ENCODE measurements at regions not wholly inside any gene's neighbourhood (a gene's known extent, or its start where the extent isn't known, plus 50 kb on each side); places are given as distances from the start of the nearest gene placed in this dataset.

GRCh38 chr2:238790833-238791230 is 57.1 kb upstream of the TWIST2 start:
- TF ChIP-seq CTCF (IDR thresholded peaks at IDR 0.05) (no peak), POLR2A (IDR thresholded peaks at IDR 0.05) (no peak)
